IMR-90 (cell line): ENCODE measurements at regions not wholly inside any gene's neighbourhood (a gene's known extent, or its start where the extent isn't known, plus 50 kb on each side); places are given as distances from the start of the nearest gene placed in this dataset.

ENCODE experiments used
- ATAC-seq: fragments of 200-7000 bp; cut with Tn5 transposase; 2 replicates; pipeline ENCODE4 v1.9.1; 2020; ENCODE audit warnings: low read depth, mild to moderate bottlenecking, moderate library complexity
- BruUV-seq: library from RNA; stranded (reverse); fragments of 400-500 nt; replicated peaks from 2 replicates; lab custom pipeline; 2021; lab: Mats Ljungman, UMichigan
- CTCF ChIA-PET: fragments of 300-600 bp; formaldehyde crosslinking; extraction: SDS; loops from one replicate; lab custom pipeline; 2021; ENCODE audit warnings: antibody characterized with exemption; lab: Yijun Ruan, JAX
- POLR2A ChIA-PET: fragments of 300-600 bp; sonication (Branson Sonifier 250); formaldehyde crosslinking; loops from one replicate; lab custom pipeline; 2022; ENCODE audit warnings: antibody characterized with exemption; ENCODE audit not compliant: unreplicated experiment; lab: Charles Lee
- DNase-seq: peaks from one replicate; pipeline ENCODE4 v3.0.0; 2013
- H2AFZ ChIP-seq: replicated peaks from 2 replicates; pipeline ENCODE3; 2013; ENCODE audit warnings: low read length, mild to moderate bottlenecking; ENCODE audit not compliant: poor library complexity
- H2AK5ac ChIP-seq: 2 replicates; pipeline ENCODE4 v1.6.1; 2013; ENCODE audit warnings: low read depth, low read length, inconsistent platforms
- H2AK9ac ChIP-seq: replicated peaks from 2 replicates; pipeline ENCODE3; 2013; ENCODE audit warnings: mild to moderate bottlenecking, low read depth, low read length, moderate library complexity; ENCODE audit not compliant: poor library complexity
- H2BK120ac ChIP-seq: 2 replicates; pipeline ENCODE4 v1.6.1; 2013; ENCODE audit warnings: low read depth, low read length, inconsistent platforms
- H2BK15ac ChIP-seq: 3 replicates; pipeline ENCODE4 v1.6.1; 2013; ENCODE audit warnings: low read depth, low read length, inconsistent platforms
- H2BK20ac ChIP-seq: 2 replicates; pipeline ENCODE4 v1.6.1; 2013; ENCODE audit warnings: low read depth, mild to moderate bottlenecking, inconsistent platforms, low read length, moderate library complexity
- H2BK5ac ChIP-seq: 2 replicates; pipeline ENCODE4 v1.6.1; 2013; ENCODE audit warnings: mild to moderate bottlenecking, low read depth, low read length, inconsistent platforms; ENCODE audit not compliant: poor library complexity, severe bottlenecking
- H3K14ac ChIP-seq: replicated peaks from 2 replicates; pipeline ENCODE4 v1.6.1; 2013; ENCODE audit warnings: low read depth, low read length, inconsistent platforms
- H3K18ac ChIP-seq: 2 replicates; pipeline ENCODE4 v1.6.1; 2013; ENCODE audit warnings: low read depth, low read length, control low read depth
- H3K23ac ChIP-seq: 2 replicates; pipeline ENCODE4 v1.6.1; 2013; ENCODE audit warnings: low read depth, low read length, inconsistent platforms
- H3K27ac ChIP-seq: 2 replicates; pipeline ENCODE4 v1.5.1; 2013; ENCODE audit warnings: mild to moderate bottlenecking, control low read depth, low read length; ENCODE audit not compliant: insufficient read depth
- H3K27me3 ChIP-seq: 2 replicates; pipeline ENCODE4 v1.6.1; 2013; ENCODE audit warnings: low read length; ENCODE audit not compliant: control insufficient read depth, insufficient read depth
- H3K36me3 ChIP-seq: 2 replicates; pipeline ENCODE4 v1.6.1; 2013; ENCODE audit warnings: low read length, mixed read lengths; ENCODE audit not compliant: control insufficient read depth, insufficient read depth
- H3K4ac ChIP-seq: 2 replicates; pipeline ENCODE4 v1.6.1; 2013; ENCODE audit warnings: low read depth, low read length, inconsistent platforms
- H3K4me1 ChIP-seq: 2 replicates; pipeline ENCODE4 v1.6.1; 2013; ENCODE audit warnings: low read length, mixed read lengths; ENCODE audit not compliant: control insufficient read depth, insufficient read depth
- H3K4me2 ChIP-seq: 2 replicates; pipeline ENCODE4 v1.6.1; 2013; ENCODE audit warnings: low read depth, mild to moderate bottlenecking, control low read depth, low read length, moderate library complexity
- H3K4me3 ChIP-seq: 2 replicates; pipeline ENCODE4 v1.5.1; 2013; ENCODE audit warnings: low read depth, mild to moderate bottlenecking, control low read depth, low read length, moderate library complexity; ENCODE audit not compliant: insufficient read depth
- H3K56ac ChIP-seq: 2 replicates; pipeline ENCODE4 v1.6.1; 2013; ENCODE audit warnings: low read length, inconsistent platforms; ENCODE audit not compliant: insufficient read depth; ENCODE audit errors: extremely low read depth
- H3K79me1 ChIP-seq, 2 experiments: 2 replicates each; pipeline ENCODE4 v1.6.1; 2013; ENCODE audit warnings: low read length in 2 of 2, inconsistent platforms in 1 of 2, low read depth in 1 of 2
- H3K9ac ChIP-seq: 2 replicates; pipeline ENCODE4 v1.6.1; 2013; ENCODE audit warnings: low read depth, low read length, control low read depth
- H3K9me1 ChIP-seq: 2 replicates; pipeline ENCODE4 v1.6.1; 2013; ENCODE audit warnings: low read length, inconsistent platforms; ENCODE audit not compliant: insufficient read depth
- H3K9me3 ChIP-seq: 2 replicates; pipeline ENCODE4 v1.6.1; 2013; ENCODE audit warnings: low read length; ENCODE audit not compliant: control insufficient read depth, insufficient read depth
- H4K20me1 ChIP-seq: 2 replicates; pipeline ENCODE4 v1.6.1; 2013; ENCODE audit warnings: low read length, inconsistent platforms; ENCODE audit not compliant: insufficient read depth
- H4K5ac ChIP-seq: 2 replicates; pipeline ENCODE4 v1.6.1; 2013; ENCODE audit warnings: mild to moderate bottlenecking, low read depth, low read length, control low read depth
- H4K8ac ChIP-seq, 2 experiments: 2 replicates each; pipeline ENCODE4 v1.6.1; 2013; ENCODE audit warnings: low read depth in 2 of 2, low read length in 2 of 2, control low read depth in 1 of 2, inconsistent platforms in 1 of 2
- H4K91ac ChIP-seq: 2 replicates; pipeline ENCODE4 v1.6.1; 2013; ENCODE audit warnings: low read depth, low read length, inconsistent platforms; ENCODE audit not compliant: insufficient read depth
- BHLHE40 ChIP-seq: fragments of 150-350 bp; IDR thresholded peaks from 2 replicates; pipeline ENCODE4 v1.6.1; 2016; ENCODE audit warnings: mild to moderate bottlenecking, low read depth, low read length
- CEBPB ChIP-seq: IDR thresholded peaks from 2 replicates; pipeline ENCODE4 v1.6.1; 2012; ENCODE audit warnings: low read depth, low read length, improper control_type of control experiment
- CHD1 ChIP-seq: IDR thresholded peaks from 2 replicates; pipeline ENCODE4 v1.6.1; 2012; ENCODE audit warnings: low read depth, low read length, improper control_type of control experiment
- ELK1 ChIP-seq: fragments of 150-350 bp; IDR thresholded peaks from 2 replicates; pipeline ENCODE4 v1.6.1; 2016; ENCODE audit warnings: low read depth, mild to moderate bottlenecking, low read length, moderate library complexity, borderline replicate concordance
- FOS ChIP-seq: fragments of 150-350 bp; IDR thresholded peaks from 2 replicates; pipeline ENCODE4 v1.6.1; 2016; ENCODE audit warnings: low read depth, low read length
- MAFK ChIP-seq: IDR thresholded peaks from 2 replicates; pipeline ENCODE4 v1.6.1; 2012; ENCODE audit warnings: low read depth, low read length, improper control_type of control experiment
- MAZ ChIP-seq: IDR thresholded peaks from 2 replicates; pipeline ENCODE4 v1.6.1; 2012; ENCODE audit warnings: low read depth, mild to moderate bottlenecking, low read length, improper control_type of control experiment, moderate library complexity, borderline replicate concordance
- NFE2L2 ChIP-seq: fragments of 150-350 bp; IDR thresholded peaks from 2 replicates; pipeline ENCODE4 v1.6.1; 2016; ENCODE audit warnings: low read depth, mild to moderate bottlenecking, low read length
- POLR2A ChIP-seq: IDR thresholded peaks from 2 replicates; pipeline ENCODE4 v1.6.1; 2012; ENCODE audit warnings: mild to moderate bottlenecking, low read depth, low read length
- RAD21 ChIP-seq: IDR thresholded peaks from 2 replicates; pipeline ENCODE4 v1.6.1; 2012; ENCODE audit warnings: low read length, improper control_type of control experiment
- RCOR1 ChIP-seq: IDR thresholded peaks from 2 replicates; pipeline ENCODE4 v1.6.1; 2012; ENCODE audit warnings: mild to moderate bottlenecking, low read length, improper control_type of control experiment; ENCODE audit not compliant: insufficient replicate concordance
- RFX5 ChIP-seq: IDR thresholded peaks from 2 replicates; pipeline ENCODE4 v1.8.0; 2012; ENCODE audit warnings: low read depth, mild to moderate bottlenecking, low read length, moderate library complexity
- SMC3 ChIP-seq: fragments of 150-350 bp; IDR thresholded peaks from 2 replicates; pipeline ENCODE4 v1.6.1; 2016; ENCODE audit warnings: low read depth, mild to moderate bottlenecking, antibody characterized with exemption, low read length, moderate library complexity
- USF2 ChIP-seq: fragments of 150-350 bp; IDR thresholded peaks from 2 replicates; pipeline ENCODE4 v1.6.1; 2017; ENCODE audit warnings: mild to moderate bottlenecking, antibody characterized with exemption, low read length, low read depth
- whole genome bisulfite sequencing, 2 experiments: methylation state at CpG; one replicate each; pipeline versions ENCODE4 v1.1.5 to v1.1.7; 2013; ENCODE audit warnings: missing lambda C conversion rate in 2 of 2; ENCODE audit not compliant: insufficient read length in 1 of 2; ENCODE audit errors: extremely low coverage in 2 of 2; 5-methylcytosine and 5-hydroxymethylcytosine counted together
- dilution Hi-C: fragments of 300-500 bp; cut with HindIII; formaldehyde crosslinking; loops from one replicate; pipeline ENCODE4 v1.14.3; 2018; ENCODE audit warnings: low sequenced_read_pairs; ENCODE audit not compliant: unreplicated experiment
- in situ Hi-C: fragments of 300-500 bp; cut with MboI; formaldehyde crosslinking; loops from 3 replicates; pipeline ENCODE4 v1.14.3; 2019; ENCODE audit warnings: low sequenced_read_pairs, inconsistent platforms, mixed read lengths
- intact Hi-C: fragments of 100-400 bp; cut with micrococcal nuclease; formaldehyde crosslinking; loops from 2 replicates; pipeline ENCODE4 v1.10.0; 2022

- intact Hi-C loops (loop anchor here (1.0 to 5.0 kb wide), 3 partner anchors 241 to 325 kb away; no protein-coding TSS in a partner anchor), in situ Hi-C loops (no loop called here), dilution Hi-C loops (no loop called here)
- Histone ChIP-seq H4K91ac (no peak overlapping the region), H3K4me1 (no peaks in the 10 kb centered on the region), H3K56ac (no peak overlapping the region), H2BK20ac (no peak overlapping the region), H2BK15ac (no peak overlapping the region), H3K27me3 (no peaks in the 10 kb centered on the region), H2AK9ac (no peak overlapping the region), H3K27ac (no peak overlapping the region), H2BK5ac (no peak overlapping the region), H2BK120ac (no peak overlapping the region), H3K18ac (no peak overlapping the region), H3K36me3 (no peaks in the 10 kb centered on the region), H4K20me1 (no peaks in the 10 kb centered on the region), H4K5ac (no peak overlapping the region), H3K4me3 (no peak overlapping the region), H3K9ac (no peak overlapping the region), H2AFZ (no peak overlapping the region), H3K14ac (no peak overlapping the region), H4K8ac (no peak overlapping the region), H3K4me2 (no peak overlapping the region), H3K9me3 (no peaks in the 10 kb centered on the region), H3K4ac (no peak overlapping the region), H3K79me1 (no peaks in the 10 kb centered on the region), H3K23ac (no peak overlapping the region), H3K9me1 (no peaks in the 10 kb centered on the region), H2AK5ac (no peak overlapping the region)
- WGBS, 2 experiments, result 68% methylated on average over 3 of the region's 9 CpGs; no CpG with 5 or more reads in 1 of the 2 experiments
- ChIA-PET CTCF (no interaction called here), POLR2A (no interaction called here)
- no peak for DNase-seq
- TF ChIP-seq MAFK (no peak), FOS (no peak), CHD1 (no peak), CEBPB (no peak), ELK1 (no peak), MAZ (no peak), POLR2A (no peak), BHLHE40 (no peak), RCOR1 (no peak), NFE2L2 (no peak), SMC3 (no peak), RFX5 (no peak), RAD21 (no peak), USF2 (no peak)
- BruUV-seq, result no TSS peak
- no peak for ATAC-seq
Observed at GRCh38 chr4:173747537-173748257, 217.7 kb upstream of the HAND2 start.
